Neural progenitor cell (in vitro differentiated cells): ENCODE measurements at regions not wholly inside any gene's neighbourhood (a gene's known extent, or its start where the extent isn't known, plus 50 kb on each side); places are given as distances from the start of the nearest gene placed in this dataset.

Source experiments
- CTCF ChIP-seq: fragments of 200-600 bp; sonication (generic); IDR thresholded peaks from 2 replicates; pipeline ENCODE4 v1.5.1; 2017; ENCODE audit warnings: antibody characterized with exemption, mild to moderate bottlenecking
- EZH2 ChIP-seq: fragments of 200-600 bp; sonication (generic); IDR thresholded peaks from 2 replicates; pipeline ENCODE4 v1.6.1; 2017; ENCODE audit warnings: antibody characterized with exemption, mild to moderate bottlenecking, moderate library complexity
- EZH2phosphoT487 ChIP-seq: fragments of 200-600 bp; sonication (generic); IDR thresholded peaks from 2 replicates; pipeline ENCODE4 v1.6.1; 2017; ENCODE audit warnings: antibody characterized with exemption

- TF ChIP-seq CTCF (no peak), EZH2 (no peak), EZH2phosphoT487 (no peak)
These were observed 832.3 kb upstream of the ADGRB3 start for GRCh38 chr6:67802771-67803170.
